RWPE2 (cell line): ENCODE measurements at regions not wholly inside any gene's neighbourhood (a gene's known extent, or its start where the extent isn't known, plus 50 kb on each side); places are given as distances from the start of the nearest gene placed in this dataset.
A peak's percentile ranks its signal among the peaks of the same experiment; 100 is the strongest.
"Not testable (repeated sequence)": the region's sequence is repeated elsewhere in the genome, so short reads cannot be mapped to it uniquely, and the experiment has no call there.

ENCODE experiments used
- ATAC-seq: fragments of 200-7000 bp; cut with Tn5 transposase; 3 replicates; pipeline ENCODE4 v1.9.1; 2021; ENCODE audit warnings: low read depth
- DNase-seq: peaks from one replicate; pipeline ENCODE4 v3.0.0-alpha.2; 2020; ENCODE audit warnings: low spot score
- H3K27ac ChIP-seq: fragments of 450-650 bp; 2 replicates; pipeline ENCODE4 v1.5.1; 2017; ENCODE audit warnings: mild to moderate bottlenecking; ENCODE audit not compliant: poor library complexity, severe bottlenecking
- H3K27me3 ChIP-seq: fragments of 250-450 bp; sonication (Bioruptor Pico); 2 replicates; pipeline ENCODE4 v1.5.1; 2021; ENCODE audit warnings: mild to moderate bottlenecking, moderate library complexity; ENCODE audit not compliant: insufficient read depth, poor library complexity, severe bottlenecking
- H3K36me3 ChIP-seq: fragments of 250-450 bp; sonication (Bioruptor Pico); 2 replicates; pipeline ENCODE4 v1.5.1; 2020; ENCODE audit warnings: low read depth, mild to moderate bottlenecking, moderate library complexity
- H3K4me1 ChIP-seq: fragments of 250-450 bp; sonication (Bioruptor Pico); 2 replicates; pipeline ENCODE4 v1.5.1; 2021; ENCODE audit warnings: mild to moderate bottlenecking, moderate library complexity; ENCODE audit not compliant: insufficient read depth, poor library complexity, severe bottlenecking
- H3K4me3 ChIP-seq: fragments of 250-450 bp; sonication (Bioruptor Pico); 2 replicates; pipeline ENCODE4 v1.5.1; 2021; ENCODE audit warnings: mild to moderate bottlenecking, moderate library complexity; ENCODE audit not compliant: severe bottlenecking
- H3K9me3 ChIP-seq: fragments of 250-450 bp; sonication (Bioruptor Pico); 2 replicates; pipeline ENCODE4 v1.5.1; 2021; ENCODE audit warnings: mild to moderate bottlenecking, moderate library complexity; ENCODE audit not compliant: severe bottlenecking
- TF ChIP-seq, protein P1 (sequence below): fragments of 450-650 bp; IDR thresholded peaks from one replicate; pipeline ENCODE4 v1.5.1; 2017; ENCODE audit warnings: mild to moderate bottlenecking, moderate library complexity; ENCODE audit not compliant: poor library complexity, severe bottlenecking

DNA sequence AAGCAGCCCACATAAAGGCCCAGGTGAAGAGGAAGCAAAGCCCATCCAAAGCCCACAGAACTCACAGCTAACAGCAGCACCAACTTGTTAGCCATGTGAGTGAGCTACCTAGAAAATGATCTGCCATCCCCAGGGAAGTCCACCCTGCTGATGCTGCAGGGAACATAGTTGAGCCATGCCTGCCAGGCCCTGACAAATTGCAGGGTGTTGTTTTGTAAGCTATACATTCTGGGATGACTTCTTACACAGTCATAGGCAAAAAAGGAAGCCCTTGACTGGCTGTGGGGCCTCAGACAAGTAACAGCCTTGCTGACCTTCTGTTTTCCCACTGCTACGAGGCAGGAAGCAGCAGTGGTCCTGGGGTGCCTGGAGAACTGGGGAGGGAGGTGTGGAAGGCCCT lies 262.7 kb downstream of the MATN1 start:
- H3K9me3 ChIP-seq = no peaks in the 10 kb centered on the region
- H3K27me3 ChIP-seq = peaks cover 15% of the 10 kb centered on the region
- no peaks in the 10 kb centered on the region for H3K36me3 ChIP-seq
- DNase-seq = peak; percentile 25
- no peak overlapping the region for H3K27ac ChIP-seq
- no peak for ATAC-seq
- H3K4me3 ChIP-seq = no peak overlapping the region
- H3K4me1 ChIP-seq = no peaks in the 10 kb centered on the region
- TF ChIP-seq, protein P1, sequence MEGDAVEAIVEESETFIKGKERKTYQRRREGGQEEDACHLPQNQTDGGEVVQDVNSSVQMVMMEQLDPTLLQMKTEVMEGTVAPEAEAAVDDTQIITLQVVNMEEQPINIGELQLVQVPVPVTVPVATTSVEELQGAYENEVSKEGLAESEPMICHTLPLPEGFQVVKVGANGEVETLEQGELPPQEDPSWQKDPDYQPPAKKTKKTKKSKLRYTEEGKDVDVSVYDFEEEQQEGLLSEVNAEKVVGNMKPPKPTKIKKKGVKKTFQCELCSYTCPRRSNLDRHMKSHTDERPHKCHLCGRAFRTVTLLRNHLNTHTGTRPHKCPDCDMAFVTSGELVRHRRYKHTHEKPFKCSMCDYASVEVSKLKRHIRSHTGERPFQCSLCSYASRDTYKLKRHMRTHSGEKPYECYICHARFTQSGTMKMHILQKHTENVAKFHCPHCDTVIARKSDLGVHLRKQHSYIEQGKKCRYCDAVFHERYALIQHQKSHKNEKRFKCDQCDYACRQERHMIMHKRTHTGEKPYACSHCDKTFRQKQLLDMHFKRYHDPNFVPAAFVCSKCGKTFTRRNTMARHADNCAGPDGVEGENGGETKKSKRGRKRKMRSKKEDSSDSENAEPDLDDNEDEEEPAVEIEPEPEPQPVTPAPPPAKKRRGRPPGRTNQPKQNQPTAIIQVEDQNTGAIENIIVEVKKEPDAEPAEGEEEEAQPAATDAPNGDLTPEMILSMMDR = no peak

DNA sequence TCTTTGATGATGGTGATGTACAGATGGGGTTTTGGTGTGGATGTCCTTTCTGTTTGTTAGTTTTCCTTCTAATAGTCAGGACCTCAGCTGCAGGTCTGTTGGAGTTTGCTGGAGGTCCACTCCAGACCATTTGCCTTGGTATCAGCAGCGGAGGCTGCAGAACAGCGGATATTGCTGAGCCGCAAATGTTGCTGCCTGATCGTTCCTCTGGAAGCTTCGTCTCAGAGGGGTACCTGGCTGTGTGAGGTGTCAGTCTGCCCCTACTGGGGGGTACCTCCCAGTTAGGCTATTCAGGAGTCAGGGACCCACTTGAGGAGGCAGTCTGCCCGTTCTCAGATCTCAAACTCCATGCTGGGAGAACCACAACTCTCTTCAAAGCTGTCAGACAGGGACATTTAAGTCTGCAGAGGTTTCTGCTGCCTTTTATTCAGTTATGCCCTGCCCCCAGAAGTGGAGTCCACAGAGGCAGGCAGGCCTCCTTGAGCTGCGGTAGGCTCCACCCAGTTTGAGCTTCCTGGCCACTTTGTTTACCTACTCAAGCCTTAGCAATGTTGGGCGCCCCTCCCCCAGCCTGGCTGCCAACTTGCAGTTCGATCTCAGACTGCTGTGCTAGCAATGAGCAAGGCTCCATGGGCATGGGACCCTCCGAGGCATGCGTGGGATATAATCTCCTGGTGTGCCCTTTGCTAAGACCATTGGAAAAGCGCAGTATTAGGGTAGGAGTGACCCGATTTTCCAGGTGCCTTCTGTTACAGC lies 264.5 kb downstream of the MATN1 start:
- not testable (repeated sequence) for H3K36me3 ChIP-seq, H3K4me3 ChIP-seq, DNase-seq, ATAC-seq, H3K4me1 ChIP-seq, H3K9me3 ChIP-seq, H3K27ac ChIP-seq
- H3K27me3 ChIP-seq = peaks cover 15% of the 10 kb centered on the region

DNA sequence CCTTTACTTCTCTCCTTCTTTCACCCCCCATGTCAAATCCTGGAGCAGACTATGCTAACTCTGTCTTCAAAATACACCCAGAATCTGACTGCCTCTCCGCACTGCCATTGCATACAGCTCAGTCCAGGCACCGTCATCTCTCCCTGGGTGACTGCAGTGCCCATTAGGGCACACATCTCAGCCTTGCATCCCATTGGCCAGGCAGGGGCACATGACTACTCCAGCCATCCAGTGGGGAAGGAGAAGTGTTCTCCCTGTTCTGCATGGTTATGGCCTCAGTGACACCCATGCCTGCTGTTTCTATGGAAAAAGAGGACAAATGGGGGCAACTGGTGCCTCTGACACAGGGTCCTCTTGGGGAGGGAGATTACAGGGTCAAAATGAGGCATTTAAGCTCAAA lies 270.5 kb downstream of the MATN1 start:
- Histone ChIP-seq H3K27me3 (peaks cover 15% of the 10 kb centered on the region), H3K4me3 (no peak overlapping the region), H3K27ac (no peak overlapping the region), H3K36me3 (no peaks in the 10 kb centered on the region), H3K9me3 (no peaks in the 10 kb centered on the region), H3K4me1 (no peaks in the 10 kb centered on the region)
- ATAC-seq (no peak), DNase-seq (no peak)
- TF ChIP-seq, protein P1 = no peak

DNA sequence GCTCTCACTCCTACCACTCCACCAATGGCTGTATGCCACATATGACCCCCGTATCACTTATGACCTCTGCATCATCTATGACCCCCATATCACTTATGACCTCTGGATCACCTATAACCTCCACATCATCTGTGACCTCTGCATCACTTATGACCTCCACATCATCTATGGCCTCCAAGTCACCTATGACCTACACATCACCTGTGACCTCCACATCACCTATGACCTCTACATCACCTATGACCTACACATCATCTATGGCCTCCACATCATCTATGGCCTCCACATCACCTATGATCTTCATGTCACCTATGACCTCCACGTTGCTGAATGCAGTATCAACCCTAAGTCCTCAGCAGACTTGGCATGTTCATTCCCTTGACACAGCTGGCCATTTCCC lies 271.2 kb downstream of the MATN1 start:
- TF ChIP-seq, protein P1 = no peak
- DNase-seq = no peak
- ATAC-seq = no peak
- Histone ChIP-seq H3K27ac (no peak overlapping the region), H3K4me3 (no peak overlapping the region), H3K4me1 (no peaks in the 10 kb centered on the region), H3K9me3 (no peaks in the 10 kb centered on the region), H3K27me3 (peaks cover 13% of the 10 kb centered on the region), H3K36me3 (no peaks in the 10 kb centered on the region)

DNA sequence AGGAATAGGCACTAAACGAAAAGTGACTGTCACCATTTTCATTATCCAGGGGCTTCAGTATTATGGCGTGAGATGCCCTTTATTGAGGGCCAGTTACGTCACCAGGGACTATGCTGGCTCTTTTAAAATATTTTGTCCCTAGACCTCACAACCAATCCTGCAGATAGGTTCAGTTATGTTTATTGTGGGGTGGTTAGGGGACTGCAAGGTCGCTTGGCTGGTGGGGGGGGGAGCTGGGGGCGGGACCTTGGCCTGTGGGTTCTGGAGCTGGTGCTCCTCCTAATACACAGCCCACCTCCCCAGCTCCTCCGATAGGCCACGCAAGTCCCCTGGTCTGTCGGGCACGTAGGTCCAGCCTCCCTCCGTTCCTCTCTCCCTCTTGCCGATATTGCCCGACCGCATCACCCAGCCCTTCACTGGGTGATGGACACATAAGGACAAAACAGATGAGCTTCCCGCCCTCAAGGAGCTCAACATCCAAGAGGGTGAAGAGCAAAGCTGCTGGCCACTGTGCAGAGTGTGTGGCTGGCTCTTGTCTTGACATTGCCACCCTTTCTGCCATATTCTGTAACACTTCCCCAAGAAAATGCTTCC lies 271.8 kb downstream of the MATN1 start:
- no peak overlapping the region for H3K27ac ChIP-seq
- TF ChIP-seq, protein P1 = no peak

More for the DNA sequence above, 271.8 kb downstream of the MATN1 start:
- no peak overlapping the region for H3K4me3 ChIP-seq
- H3K27me3 ChIP-seq = peaks cover 9% of the 10 kb centered on the region
- no peaks in the 10 kb centered on the region for H3K4me1 ChIP-seq
- no peaks in the 10 kb centered on the region for H3K9me3 ChIP-seq
- no peak for ATAC-seq
- DNase-seq = peak; percentile 30
- H3K36me3 ChIP-seq = no peaks in the 10 kb centered on the region
